Left kidney (tissue), 1 donor: ENCODE measurements at regions not wholly inside any gene's neighbourhood (a gene's known extent, or its start where the extent isn't known, plus 50 kb on each side); places are given as distances from the start of the nearest gene placed in this dataset.

Source experiments
- DNase-seq: peaks from one replicate; pipeline ENCODE4 v3.0.0-alpha.2; 2013

DNA sequence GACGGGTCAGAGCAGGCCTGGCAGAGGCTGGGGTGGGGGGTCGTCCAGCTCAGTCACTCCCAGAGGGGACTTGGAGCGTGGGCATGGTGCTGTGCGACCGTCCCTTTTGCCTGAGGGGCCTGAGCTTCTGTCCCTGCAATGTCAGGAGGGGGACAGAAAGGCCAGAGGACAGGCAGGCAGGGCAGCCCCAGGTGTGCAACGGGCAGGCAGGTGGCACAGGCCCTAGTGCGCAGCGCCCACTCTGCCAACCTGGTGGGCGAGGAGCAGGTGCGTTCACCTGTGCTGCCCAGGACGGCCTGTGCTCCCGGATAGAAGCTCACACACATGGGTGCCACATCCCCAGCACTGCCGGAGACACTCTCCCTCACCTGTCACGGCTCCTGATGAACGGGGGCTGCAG, 78.7 kb upstream of the SLCO4A1 start:
- DNase-seq, result no peak

DNA sequence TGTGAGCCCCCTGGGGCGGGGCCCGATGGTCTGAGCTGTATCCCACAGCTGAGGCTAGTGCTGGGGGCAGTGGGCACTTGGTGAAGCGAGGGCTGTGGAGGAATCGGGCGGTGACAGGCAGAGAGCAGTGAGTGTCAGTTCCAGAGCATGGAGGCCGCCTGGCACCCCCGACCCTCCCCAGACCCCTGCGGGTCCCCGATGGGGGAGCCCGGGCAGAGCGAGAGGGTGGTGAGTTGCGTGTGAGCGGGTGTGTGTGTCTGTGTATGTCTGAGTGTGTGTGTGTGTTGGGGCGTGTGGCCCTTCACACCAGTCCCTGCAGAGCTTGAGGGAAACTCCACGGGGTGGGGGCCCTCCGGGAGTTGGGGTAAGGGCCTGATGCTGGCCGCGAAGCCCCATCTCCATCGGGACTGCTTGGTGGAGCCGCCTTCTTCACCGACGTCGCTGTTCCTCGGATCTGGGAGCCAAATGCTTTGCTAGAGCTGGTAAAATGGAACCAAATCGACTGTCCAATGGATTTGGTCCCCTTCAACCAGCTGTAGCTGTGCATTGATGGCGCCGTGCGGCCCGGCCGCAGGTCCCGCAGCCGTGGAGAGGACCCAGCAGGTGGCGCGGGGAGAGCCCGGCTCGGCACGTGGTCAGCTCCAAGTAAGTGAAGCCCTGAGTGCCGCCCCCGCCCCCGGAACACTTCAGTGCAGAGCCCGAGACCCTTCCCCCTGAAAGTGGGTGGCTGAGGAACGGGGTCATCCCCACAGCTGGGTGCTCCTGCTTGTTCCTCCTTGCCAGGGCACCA, 77.7 kb upstream of the SLCO4A1 start:
- DNase-seq, result no peak

- no peak for DNase-seq
Observed at GRCh38 chr20:62566266-62566665, 76.0 kb upstream of the SLCO4A1 start.

- no peak for DNase-seq
Observed at GRCh38 chr20:62566771-62567170, 75.5 kb upstream of the SLCO4A1 start.

DNA sequence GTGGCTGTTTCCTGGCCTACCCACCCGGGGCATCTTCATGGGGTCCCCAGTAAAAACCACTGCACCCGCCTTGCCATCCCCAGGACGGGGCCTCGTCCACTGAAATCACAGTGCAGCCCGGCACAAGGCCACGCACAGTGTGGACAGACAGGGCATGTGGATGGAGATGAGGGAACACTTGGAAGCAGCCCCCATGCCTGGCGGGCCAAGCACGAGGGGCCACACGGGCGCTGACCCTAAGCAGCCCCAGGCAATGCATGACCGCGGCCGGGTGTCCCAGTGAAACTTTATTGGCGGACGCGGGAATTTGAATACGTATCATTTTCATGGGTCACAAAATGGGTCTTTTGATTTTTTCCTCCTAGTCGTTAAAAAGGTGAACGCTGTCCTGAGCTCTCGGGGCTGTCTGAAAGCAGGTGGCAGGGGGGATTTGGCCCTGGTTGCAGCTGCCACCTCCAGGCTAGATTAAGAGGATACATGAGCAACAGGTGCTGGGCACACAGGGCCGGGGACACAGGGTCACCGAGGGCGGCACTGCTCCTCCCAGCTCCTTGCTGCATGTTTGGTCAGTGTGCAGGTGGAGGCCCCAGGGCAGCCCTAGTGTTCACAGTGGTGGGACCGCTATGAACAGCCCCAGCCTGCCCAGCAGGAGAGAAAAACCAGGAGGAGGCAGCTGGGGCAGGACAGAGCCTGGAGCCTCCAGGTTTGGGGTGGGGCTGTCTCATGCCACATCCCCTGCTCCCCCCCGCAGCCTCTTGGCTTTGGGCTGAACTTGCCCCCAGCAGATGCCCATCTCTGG, 74.9 kb upstream of the SLCO4A1 start:
- no peak for DNase-seq

DNA sequence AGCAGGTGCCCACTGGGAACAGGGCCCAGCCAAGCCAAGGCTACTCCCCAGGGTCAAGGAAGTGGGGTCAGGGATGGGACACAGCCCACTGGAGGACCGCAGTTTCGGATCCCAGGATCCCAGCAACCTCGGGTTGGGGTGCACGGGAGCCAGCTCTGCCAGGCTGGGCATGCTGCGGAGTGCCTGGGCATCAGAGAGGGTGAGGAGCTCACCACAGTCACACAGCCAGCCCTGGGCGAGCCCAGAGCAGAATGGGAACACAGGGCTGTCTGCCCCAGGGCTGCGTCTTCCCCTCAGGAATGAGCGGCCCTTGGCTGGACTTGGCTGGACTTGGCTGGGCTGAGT, 74.3 kb upstream of the SLCO4A1 start:
- DNase-seq, result no peak

GRCh38 chr20:62569615-62570014, 72.7 kb upstream of the SLCO4A1 start:
- DNase-seq, result no peak

GRCh38 chr20:62570403-62570802, 71.9 kb upstream of the SLCO4A1 start:
- DNase-seq, result no peak

DNA sequence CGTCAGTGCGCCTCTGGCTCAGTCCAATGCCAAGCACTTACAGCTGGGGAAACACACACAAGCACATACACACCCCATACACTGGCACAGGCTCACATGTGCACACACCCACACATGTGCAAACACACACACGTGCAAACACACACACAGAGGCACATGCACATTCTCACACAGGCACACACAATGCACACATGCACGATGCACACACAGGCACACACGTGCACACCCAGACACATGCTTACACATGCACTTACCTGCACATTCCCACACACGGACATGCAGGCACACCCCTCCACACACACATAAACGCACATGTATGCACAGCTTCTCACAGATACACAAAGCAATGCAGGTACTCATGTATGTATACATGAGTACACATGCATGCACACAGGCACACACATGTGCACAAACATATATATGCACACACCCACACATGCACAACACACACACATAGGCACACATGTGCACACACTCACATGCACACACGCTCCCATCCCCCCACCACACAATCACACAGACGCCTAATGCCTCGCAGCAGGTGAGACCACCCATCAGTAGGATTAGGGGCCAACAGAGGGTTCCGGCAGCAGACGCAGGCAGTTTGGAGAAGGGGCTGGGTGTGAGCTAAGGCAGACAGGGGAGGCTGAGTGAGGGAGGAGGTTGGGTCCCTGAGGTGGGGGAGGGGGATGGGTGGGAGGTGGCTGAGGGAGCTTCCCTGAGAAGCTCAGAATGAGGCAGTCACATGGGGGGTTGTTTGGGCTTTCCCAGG, 71.2 kb upstream of the SLCO4A1 start:
- DNase-seq, result no peak

DNA sequence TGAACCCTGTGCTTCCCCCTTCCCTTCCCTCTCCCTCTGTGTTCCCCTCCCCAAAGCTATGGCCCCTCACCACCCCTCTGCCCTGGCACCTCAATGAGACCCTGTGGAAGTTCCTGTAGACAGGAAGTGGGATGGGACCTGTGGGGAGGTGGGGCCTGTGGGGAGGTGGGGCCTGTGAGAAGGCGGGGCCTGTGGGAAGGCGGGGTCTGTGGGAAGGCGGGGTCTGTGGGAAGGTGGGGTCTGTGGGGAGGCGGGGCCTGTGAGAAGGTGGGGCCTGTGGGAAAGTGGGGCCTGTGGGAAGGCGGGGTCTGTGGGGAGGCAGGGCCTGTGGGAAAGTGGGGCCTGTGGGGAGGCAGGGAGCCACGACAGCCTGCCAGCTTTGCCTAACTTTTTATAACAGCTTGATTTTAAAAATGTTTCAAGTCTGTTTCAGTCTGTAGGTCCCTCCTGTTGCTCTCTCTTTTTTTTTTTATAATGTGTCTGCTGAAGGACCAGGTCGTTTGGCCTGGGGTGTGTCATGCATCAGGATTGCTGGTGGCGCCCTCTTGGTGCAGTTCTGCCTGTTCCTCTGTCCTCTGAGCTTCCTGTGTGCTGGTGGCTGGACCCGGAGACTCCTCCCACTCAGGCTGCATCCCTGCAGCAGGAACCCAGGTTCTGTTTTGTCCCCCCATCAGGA, 70.5 kb upstream of the SLCO4A1 start:
- no peak for DNase-seq

GRCh38 chr20:62572980-62573379, 69.3 kb upstream of the SLCO4A1 start:
- peak; percentile 21 for DNase-seq

DNA sequence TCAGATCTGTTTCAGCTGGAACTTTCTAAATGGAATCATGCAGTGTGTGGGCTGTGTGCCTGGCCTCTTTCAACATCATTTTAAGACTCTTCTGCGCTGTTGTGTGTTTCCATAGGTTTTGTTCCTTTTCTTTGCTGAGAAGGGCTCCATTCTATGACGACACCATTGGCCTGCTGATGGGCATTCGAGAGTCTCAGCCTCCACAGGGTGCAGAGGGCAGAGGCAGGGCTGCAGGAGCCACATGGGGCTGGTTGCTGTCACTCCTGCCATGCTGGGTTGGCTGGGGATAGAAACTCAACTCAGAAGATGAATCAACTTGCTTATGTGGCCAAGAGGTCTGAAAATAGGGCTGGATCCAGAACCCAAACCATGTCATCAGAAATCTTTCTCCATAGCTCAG, 68.5 kb upstream of the SLCO4A1 start:
- DNase-seq, result no peak

- DNase-seq, result no peak
Observed at GRCh38 chr20:62574230-62574993, 67.9 kb upstream of the SLCO4A1 start.

- DNase-seq, result no peak
Observed at GRCh38 chr20:62575976-62576722, 66.2 kb upstream of the SLCO4A1 start.

GRCh38 chr20:62576815-62577489, 65.4 kb upstream of the SLCO4A1 start:
- DNase-seq, result peak; percentile 61

- no peak for DNase-seq
Observed at GRCh38 chr20:62577490-62577836, 64.8 kb upstream of the SLCO4A1 start.

DNA sequence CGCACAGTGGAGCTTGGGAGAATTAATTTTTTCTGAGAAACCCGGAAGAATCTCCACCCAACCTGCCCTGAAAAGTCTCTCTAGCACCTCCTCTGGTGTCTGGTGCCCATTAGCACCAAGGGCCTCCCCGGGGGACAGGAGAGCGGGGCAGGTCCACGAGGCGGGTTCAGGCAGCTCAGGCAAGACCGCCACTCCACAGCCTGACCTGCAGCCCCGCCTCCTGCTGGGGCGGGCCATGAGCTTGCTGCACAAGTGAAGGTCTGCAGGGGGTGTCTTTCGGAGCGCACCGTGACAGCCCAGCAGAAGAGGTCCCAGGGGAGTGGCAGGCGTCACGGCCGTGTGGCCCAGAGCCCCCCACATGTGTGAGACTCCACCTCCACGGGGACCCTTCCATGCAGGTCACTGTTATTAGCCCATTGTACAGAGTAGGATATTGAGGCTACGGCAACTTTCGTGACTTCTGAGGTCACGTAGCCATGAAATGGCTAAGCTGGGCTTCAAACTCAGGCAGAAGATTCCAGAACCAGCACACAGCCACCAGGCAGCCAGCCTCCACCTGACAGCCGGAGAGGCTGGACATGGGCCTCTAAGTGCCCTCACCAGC, 63.9 kb upstream of the SLCO4A1 start:
- no peak for DNase-seq

- DNase-seq, result no peak
Observed at GRCh38 chr20:62580052-62580451, 62.3 kb upstream of the SLCO4A1 start.

GRCh38 chr20:62580733-62581132, 61.6 kb upstream of the SLCO4A1 start:
- DNase-seq, result no peak

GRCh38 chr20:62581308-62581707, 61.0 kb upstream of the SLCO4A1 start:
- no peak for DNase-seq
